HK-2 (cell line): ENCODE measurements at regions not wholly inside any gene's neighbourhood (a gene's known extent, or its start where the extent isn't known, plus 50 kb on each side); places are given as distances from the start of the nearest gene placed in this dataset.

Source experiments
- DNase-seq: peaks from one replicate; pipeline ENCODE4 v3.0.0-alpha.2; 2018; ENCODE audit not compliant: unreplicated experiment

DNA sequence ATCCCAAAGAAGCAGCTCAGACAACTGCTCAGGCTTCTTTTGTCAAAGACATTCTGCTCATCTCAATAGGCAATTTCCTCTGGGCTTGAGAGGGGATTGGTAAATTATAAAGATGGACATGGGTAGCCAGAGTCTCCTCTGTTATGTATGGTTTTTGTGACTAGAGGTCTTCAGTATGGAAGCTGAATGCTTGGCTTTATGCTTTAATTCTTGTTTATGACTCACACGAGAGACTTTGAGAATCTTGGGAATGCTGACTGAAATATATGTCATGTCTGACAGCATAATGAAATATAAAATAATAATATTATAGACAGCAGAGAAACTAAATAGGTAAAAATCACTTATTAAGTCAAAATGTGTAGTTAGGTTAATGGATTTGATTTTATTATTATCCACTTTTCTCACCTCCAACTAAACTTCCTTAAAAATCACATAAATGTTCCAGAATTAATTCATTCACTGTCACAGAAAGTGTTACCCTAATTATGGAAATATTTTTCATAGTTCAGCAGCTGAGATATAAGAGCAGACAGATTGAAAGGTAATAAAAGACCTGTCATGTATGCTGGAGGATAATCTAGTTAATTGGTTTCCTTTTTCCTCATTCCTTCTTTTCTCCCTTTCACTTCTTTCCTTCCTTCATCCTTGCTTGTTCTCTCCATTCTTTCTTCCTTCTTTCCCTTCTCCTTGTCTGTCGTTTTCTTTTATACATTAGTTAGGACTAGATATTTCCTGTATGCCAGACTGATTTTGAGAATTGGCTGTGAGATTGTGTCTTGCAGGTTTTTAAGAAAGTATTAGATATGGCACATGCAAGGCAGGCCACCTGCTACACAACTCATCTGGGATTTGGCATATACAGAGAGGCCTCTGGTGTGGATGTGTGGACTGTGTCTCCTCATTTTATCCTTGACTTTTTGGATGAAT, 1866.1 kb upstream of the NUDT12 start:
- DNase-seq, result no peak

DNA sequence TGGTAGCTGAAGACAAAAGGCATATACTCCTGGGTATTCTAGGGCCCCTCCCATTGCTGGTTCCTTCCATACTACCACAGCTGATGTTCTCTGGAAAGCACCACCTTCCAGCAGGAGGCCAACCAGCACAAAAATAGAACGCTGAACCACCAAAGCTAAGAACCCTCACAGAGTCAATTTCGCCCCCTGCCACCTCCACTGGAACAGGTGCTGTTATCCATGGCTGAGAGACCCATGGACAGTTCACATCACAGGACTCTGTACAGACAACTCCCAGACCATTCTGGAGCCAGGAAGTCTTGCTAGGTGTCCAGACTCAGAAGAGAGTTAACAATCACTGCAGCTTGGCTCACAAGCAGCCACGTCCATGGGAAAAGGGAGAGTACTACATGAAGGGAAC, 1851.5 kb upstream of the NUDT12 start:
- DNase-seq, result no peak

DNA sequence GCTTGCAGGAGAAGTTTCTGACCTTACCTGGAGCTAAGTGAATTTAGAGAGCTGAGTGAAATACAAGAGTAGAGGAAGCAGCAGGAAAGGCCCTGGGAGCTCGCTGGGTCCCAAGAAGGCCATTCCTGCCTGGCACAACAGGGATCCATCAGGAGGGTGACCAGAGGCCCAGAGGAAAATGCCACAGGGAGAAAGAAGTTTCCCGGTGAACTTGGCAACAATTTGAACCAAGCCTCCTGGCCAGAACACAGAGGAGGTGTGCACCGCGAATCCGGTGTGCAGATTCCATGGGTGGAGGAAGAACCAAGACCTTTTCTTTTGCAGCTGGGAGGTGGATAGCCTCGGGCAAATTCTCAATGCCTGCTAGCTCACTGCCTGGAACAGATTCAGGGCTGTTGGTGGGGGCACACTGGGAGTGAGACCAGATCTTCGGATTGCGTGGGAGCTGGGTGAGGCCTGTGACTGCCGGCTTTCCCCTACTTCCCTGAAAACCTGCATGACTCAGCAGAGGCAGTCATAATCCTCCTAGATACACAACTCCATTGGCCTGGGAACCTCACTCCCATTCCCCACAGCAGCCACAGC, 1850.9 kb upstream of the NUDT12 start:
- no peak for DNase-seq

DNA sequence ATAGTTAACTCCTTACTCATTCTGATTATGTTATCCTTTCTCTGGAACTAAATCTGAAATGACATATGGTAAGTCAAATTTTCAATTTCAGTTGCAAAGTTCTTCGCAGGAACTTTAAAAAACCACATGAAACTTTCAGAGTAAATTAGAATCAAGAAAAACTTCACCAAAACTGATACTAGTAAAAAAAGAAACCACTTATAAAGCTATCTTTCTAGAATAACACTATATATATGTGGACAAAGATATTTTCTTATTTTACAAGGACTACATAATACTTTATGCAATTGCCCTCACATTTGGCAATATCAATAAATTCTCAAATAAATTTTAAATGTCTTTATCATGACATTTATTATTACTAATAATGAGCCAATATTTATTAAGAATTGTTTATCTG, 1847.1 kb upstream of the NUDT12 start:
- DNase-seq, result no peak

GRCh38 chr5:105407200-105407599, 1844.6 kb upstream of the NUDT12 start:
- no peak for DNase-seq

GRCh38 chr5:105397749-105398148, 1835.2 kb upstream of the NUDT12 start:
- no peak for DNase-seq

GRCh38 chr5:105392710-105393149, 1830.1 kb upstream of the NUDT12 start:
- no peak for DNase-seq

DNA sequence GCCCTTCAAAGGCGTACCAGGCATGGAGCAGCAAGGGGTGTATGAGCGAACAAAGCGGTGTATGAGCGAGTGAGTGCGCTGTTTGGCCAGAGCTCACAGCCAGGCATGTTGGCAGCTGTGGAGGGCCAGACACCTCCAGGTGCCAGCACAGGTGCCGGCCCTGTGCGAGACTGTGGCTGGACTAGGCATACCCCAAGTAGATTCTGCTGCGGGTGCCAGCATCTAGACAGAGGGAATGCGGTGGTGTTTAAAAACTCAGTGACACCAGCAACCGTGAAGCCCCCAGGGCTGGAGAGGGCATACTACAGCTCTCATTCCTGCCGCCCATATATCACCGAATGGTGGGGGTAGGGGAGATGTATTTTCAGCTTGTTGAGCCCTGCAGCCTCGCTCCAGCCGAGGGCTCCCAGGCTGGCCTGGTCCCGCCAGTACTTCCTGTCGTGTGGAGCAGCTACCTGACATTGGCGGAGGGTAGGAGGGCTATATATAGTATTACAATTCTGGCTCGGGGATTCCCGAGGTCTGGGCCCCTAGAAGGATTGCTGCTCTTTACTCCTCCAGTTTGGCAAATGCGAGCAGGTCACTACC, 1829.6 kb upstream of the NUDT12 start:
- no peak for DNase-seq

DNA sequence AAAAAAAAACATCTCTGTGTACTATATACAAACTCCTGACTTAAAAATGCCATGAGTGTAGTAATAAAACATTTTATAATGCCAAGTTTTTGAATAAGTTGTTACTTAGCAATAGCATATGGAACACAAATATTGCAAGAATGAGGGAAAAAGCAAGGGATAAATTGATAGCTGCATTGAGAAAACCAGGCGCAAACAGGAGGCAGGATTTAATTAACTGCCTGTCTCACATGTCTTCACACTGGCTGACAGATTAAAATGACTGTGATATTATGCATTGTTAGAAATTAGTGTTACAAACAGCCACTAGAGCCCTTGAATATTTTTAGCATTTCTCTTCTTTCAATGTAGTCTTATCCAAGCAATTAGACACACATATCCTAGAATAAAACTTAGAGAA, 1817.5 kb upstream of the NUDT12 start:
- DNase-seq, result no peak

DNA sequence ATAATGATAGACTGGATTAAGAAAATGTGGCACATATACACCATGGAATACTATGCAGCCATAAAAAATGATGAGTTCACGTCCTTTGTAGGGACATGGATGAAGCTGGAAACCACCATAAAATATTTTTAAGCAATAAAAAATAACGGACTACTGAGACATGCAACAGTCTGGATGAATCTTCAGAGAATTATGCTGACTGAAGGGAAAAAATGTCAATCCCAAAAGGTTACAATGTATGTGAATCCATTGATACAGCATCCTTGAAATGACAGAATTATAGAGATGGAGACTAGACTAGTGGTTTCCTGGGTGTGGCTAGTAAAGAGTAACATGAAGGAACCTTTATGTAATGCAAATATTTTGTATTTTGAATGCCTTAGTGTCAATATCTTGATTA, 1808.6 kb upstream of the NUDT12 start:
- no peak for DNase-seq

DNA sequence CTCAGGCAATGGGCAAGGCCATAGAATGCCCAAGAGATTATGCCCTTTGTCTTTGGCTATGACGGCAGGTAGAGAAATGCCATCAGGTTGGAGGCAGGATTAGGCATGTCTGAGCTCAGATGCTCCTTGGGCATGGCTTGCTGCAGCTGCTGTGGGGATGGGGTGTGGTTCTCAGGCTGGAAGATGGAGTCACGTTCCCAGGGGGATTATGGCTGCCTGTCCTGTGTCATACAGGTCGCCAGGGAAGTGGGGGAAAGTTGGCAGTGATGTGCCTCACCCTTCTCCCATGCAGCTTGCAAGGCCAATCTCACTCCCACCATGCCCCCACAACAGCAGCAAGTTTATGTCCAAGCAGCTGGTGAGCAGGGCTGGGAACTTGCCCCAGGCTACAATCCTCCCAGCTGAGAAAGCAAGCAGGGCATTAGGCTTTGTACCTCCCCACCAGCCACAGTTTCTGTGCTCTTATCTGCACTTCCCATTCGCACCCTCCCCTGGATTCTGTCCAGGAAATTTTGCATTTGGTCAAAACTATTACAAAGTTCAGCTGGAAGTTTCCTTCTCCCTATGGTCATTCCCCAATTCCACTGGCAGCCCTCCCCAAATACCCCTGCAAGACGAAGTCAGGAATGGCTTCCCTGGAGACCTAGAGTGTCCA, 1788.0 kb upstream of the NUDT12 start:
- DNase-seq, result no peak

DNA sequence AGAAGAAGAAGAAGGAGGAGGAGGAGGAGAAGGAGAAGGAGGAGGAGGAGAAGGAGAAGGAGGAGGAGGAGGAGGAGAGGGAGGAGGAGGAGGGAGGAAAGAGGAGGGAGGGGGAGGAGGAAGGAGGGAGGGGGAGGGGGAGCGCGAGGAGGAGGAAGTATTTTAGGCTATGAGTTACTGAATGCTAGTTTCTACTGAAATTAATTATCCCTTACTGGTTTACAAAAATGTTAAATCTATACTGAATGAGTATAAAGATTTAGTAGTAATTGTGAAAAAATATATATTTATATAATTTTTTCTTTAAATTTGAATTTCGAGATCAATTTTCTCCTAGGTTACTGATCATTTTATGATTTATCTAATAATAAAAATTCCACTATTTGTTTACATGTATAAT, 1769.0 kb upstream of the NUDT12 start:
- DNase-seq, result no peak

GRCh38 chr5:105330185-105330584, 1767.6 kb upstream of the NUDT12 start:
- DNase-seq, result no peak

DNA sequence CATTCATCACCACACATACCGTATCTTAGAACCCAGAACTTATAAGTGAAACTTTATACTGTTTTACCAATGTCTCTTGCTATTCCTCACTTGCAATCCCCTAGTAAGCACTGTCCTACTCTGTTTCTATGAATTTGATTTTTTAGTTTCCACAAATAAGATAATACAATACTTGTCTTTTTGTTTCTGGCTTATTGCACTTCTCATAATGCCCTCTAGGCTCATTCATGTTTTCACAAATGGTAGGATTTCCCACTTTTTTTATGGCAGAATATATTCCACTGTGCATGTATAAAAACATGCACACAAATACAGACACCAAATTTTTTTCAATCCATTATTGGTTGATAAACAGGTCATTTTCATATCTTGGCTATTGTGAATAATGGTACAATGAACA, 1742.3 kb upstream of the NUDT12 start:
- DNase-seq, result no peak

DNA sequence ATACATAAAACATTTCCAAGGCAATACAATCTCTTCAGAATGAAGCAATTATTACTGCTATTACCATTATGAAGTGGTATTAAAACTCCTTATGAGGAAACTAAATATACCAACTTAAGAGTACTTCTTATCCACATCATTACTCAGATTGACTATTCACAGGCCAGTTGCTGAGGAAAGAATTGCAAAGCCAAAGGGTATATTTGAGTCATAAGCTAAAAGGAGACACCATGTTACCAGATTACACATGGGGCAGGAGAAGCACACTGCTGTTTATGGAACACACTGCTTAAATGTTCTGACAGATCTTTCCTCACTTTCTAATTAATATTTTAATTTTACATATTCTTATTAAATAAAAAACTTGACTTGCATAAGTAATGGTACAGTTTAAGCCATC, 1726.4 kb upstream of the NUDT12 start:
- no peak for DNase-seq

GRCh38 chr5:105283134-105283533, 1720.5 kb upstream of the NUDT12 start:
- DNase-seq, result no peak

- DNase-seq, result no peak
These were observed 1711.5 kb upstream of the NUDT12 start for GRCh38 chr5:105274079-105274478.

DNA sequence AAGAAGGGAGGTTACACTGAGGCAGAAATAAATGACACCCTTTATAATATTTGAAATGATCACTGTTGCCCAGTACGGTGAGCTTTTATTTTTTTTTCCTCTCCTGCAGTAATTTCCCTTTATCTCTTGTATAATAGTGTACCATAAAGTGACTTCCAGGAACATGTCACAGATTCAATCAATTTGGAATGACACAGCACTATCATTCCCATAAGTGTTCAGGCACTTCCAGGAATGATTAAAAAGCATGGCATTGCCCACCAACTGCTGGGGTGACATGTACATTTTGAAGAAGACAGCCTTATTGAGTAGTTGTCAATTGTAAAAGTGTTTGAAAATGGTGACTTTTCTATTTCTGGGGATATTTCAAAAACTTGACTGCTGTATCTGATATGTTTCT, 1700.9 kb upstream of the NUDT12 start:
- DNase-seq, result no peak

GRCh38 chr5:105259581-105260217, 1697.1 kb upstream of the NUDT12 start:
- no peak for DNase-seq

DNA sequence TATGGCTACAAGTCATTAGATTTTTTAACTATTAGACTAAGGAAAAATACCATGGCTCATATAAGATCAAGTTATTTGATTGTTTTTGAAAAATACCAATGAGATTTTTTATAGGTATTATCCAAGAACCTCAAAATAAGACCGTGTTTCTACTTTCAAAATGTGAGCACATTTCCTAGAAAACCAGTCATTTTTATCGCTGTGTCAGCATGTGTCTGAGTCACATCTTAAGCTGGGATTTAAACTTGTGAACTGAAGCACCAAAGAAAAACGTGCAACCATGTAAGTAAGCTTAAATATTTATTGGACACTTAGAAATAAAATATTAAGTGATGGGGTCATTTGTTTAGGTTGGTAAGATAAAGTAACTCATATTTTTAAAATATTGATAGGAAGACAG, 1676.0 kb upstream of the NUDT12 start:
- no peak for DNase-seq

DNA sequence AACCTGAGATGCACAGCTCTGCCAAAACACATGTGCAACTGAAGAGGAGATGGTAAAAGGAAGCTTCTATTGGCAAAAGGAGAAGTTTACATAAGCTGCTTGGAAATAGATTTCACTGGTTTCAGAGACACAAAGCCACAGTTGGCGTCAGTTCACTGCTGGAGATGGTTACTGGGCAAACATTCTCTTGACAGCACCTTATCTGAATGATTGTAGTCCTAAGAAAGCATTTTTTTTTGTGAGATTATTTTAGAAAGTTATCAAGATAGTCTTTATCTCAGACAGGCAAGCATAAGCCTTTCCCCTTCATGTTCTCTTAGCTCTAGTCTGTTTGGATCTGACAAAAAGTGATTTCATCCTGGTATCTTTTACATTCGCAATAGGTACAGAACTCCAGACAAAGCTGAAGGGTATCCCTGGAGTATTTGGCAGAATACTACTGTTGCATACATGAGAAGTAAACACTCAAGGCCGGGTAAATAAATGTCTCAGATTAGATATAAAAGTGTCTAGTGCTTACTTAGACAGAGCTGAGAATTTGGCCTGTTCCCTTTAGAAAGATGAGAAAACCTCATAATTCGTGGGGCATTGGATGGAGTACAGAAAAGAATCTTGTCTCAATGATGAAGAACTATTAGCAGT, 1668.0 kb upstream of the NUDT12 start:
- no peak for DNase-seq

GRCh38 chr5:105218018-105218417, 1655.4 kb upstream of the NUDT12 start:
- DNase-seq, result no peak
